Uterus (tissue), 3 donors: ENCODE measurements at regions not wholly inside any gene's neighbourhood (a gene's known extent, or its start where the extent isn't known, plus 50 kb on each side); places are given as distances from the start of the nearest gene placed in this dataset.

Source experiments
- DNase-seq, 2 donors: peaks; one replicate each; pipeline ENCODE4 v3.0.0-alpha.2; 2019 to 2020
- H3K27ac ChIP-seq, 2 donors: fragments of 200-600 bp; sonication (generic); 1 replicate in 1 of 2; 2 replicates in 1 of 2; pipeline ENCODE4 v1.5.1; 2016 to 2018
- H3K27me3 ChIP-seq, 2 donors: fragments of 200-600 bp; sonication (generic); one replicate each; pipeline ENCODE4 v1.5.1; 2018 to 2019; ENCODE audit warnings: control low read depth in 1 of 2
- H3K36me3 ChIP-seq, 2 donors: fragments of 200-600 bp; sonication (generic); one replicate each; pipeline ENCODE4 v1.5.1; 2019; ENCODE audit warnings: control low read depth in 1 of 2
- H3K4me1 ChIP-seq, 2 donors: fragments of 200-600 bp; sonication (generic); one replicate each; pipeline ENCODE4 v1.5.1; 2018 to 2019; ENCODE audit warnings: control low read depth in 1 of 2
- H3K4me3 ChIP-seq, 2 donors: fragments of 200-600 bp; sonication (generic); 1 replicate in 1 of 2; 2 replicates in 1 of 2; pipeline ENCODE4 v1.5.1; 2018 to 2019; ENCODE audit warnings: mild to moderate bottlenecking in 1 of 2
- H3K9me3 ChIP-seq, 2 donors: fragments of 200-600 bp; sonication (generic); one replicate each; pipeline ENCODE4 v1.5.1; 2019; ENCODE audit warnings: control low read depth in 1 of 2
- POLR2A ChIP-seq, 2 donors: fragments of 450-650 bp; IDR thresholded peaks; one replicate each; pipeline ENCODE4 v1.6.1; 2016; ENCODE audit warnings: antibody characterized with exemption in 2 of 2, mild to moderate bottlenecking in 1 of 2, moderate library complexity in 1 of 2
- intact Hi-C: fragments of 100-400 bp; cut with DNase I; formaldehyde crosslinking; loops from one replicate; pipeline ENCODE4 v1.15.1; 2023; ENCODE audit warnings: low total_unique reads
- TF ChIP-seq, protein P1 (sequence below), 4 experiments: fragments of 200-600 bp in 2 of 4; fragments of 450-650 bp in 2 of 4; sonication (generic) in 2 of 4; IDR thresholded peaks; one replicate each; pipeline ENCODE4 v1.5.1; 2016 to 2019; ENCODE audit warnings: antibody characterized with exemption in 4 of 4, mild to moderate bottlenecking in 2 of 4, moderate library complexity in 1 of 4
- donor health status: DM: yes; HTN: yes; CAD: no.

DNA sequence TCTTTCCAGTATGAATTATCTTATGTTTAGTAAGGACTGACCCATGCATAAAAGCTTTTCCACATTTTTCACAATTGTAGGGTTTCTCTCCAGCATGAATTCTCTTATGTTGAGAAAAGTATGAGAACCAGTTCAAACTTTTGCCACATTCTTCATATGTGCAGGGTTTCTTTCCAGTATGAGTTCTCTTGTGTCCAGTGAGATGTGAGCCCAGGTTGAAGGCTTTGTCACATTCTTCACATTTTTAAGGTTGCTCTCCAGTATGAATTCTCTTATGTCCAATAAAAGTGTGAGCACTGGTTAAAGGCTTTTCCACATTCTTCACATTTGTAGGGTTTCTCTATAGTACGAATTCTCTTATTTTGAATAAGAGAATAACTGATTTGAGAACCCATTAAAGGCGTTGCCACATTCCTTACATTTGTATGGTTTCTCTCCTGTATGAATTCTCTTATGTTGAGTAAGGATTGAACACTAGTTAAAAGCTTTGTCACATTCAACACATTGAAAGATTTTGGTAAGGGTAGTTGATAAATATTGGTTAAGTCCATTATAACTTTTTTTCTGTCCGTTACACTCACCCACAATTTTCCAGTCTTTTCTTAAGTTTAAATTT is 911.0 kb upstream of the ZNF722 start:
- Histone ChIP-seq H3K9me3 (peaks cover 0 to 5% of the 10 kb centered on the region in 2 donors), H3K27ac (no peak overlapping the region), H3K4me3 (no peak overlapping the region), H3K27me3 (no peaks in the 10 kb centered on the region), H3K4me1 (no peaks in the 10 kb centered on the region), H3K36me3 (no peaks in the 10 kb centered on the region)
- intact Hi-C loops, result no loop called here
- no peak for TF ChIP-seq POLR2A (IDR thresholded peaks at IDR 0.05)
- TF ChIP-seq, protein P1, sequence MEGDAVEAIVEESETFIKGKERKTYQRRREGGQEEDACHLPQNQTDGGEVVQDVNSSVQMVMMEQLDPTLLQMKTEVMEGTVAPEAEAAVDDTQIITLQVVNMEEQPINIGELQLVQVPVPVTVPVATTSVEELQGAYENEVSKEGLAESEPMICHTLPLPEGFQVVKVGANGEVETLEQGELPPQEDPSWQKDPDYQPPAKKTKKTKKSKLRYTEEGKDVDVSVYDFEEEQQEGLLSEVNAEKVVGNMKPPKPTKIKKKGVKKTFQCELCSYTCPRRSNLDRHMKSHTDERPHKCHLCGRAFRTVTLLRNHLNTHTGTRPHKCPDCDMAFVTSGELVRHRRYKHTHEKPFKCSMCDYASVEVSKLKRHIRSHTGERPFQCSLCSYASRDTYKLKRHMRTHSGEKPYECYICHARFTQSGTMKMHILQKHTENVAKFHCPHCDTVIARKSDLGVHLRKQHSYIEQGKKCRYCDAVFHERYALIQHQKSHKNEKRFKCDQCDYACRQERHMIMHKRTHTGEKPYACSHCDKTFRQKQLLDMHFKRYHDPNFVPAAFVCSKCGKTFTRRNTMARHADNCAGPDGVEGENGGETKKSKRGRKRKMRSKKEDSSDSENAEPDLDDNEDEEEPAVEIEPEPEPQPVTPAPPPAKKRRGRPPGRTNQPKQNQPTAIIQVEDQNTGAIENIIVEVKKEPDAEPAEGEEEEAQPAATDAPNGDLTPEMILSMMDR (IDR thresholded peaks at IDR 0.05), result no peak
- DNase-seq, result no peak

DNA sequence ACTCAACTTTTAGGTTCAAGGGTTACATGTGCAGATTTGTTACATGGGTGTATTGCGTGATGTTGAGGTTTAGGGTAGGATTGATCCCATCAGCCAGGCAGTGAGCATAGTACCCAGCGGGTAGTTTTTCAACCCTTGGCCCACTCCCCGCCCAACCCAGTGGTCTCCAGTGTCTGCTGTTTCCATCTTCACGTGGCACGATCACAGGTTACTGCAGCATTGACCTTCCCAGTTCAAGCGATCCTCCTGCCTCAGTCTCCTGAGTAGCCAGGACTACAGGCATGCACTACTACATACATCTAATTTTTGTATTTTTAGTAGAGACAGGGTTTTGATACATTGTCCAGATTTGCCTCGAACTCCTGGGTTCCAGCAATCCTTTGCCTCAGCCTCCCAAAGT is 905.7 kb upstream of the ZNF722 start:
- Histone ChIP-seq H3K27ac (no peak overlapping the region), H3K27me3 (no peaks in the 10 kb centered on the region), H3K36me3 (no peaks in the 10 kb centered on the region), H3K9me3 (no peaks in the 10 kb centered on the region), H3K4me3 (no peak overlapping the region), H3K4me1 (no peaks in the 10 kb centered on the region)
- TF ChIP-seq, protein P1 (IDR thresholded peaks at IDR 0.05), result no peak
- no peak for TF ChIP-seq POLR2A (IDR thresholded peaks at IDR 0.05)
- no peak for DNase-seq
- intact Hi-C loops, result no loop called here

DNA sequence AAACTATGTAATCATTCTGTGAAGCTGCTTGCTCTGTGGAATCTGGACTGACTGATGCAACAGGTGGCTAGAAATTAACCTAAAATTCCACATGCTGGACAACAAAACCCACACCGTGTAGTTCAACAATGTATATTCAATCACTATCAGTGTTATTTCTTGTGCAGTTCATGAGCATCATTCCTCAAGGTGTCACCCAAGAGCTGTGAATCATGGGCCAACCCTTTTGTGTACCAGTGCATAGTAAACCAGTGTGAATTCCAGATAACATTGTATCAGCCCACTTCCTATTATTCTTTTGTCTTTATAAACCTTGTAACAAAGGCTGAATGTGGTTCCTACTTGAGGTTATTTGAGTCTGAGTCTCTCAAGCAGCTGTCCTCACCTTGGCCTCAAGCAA is 905.2 kb upstream of the ZNF722 start:
- no peaks in the 10 kb centered on the region for H3K36me3 ChIP-seq
- H3K9me3 ChIP-seq, result no peaks in the 10 kb centered on the region
- no peak overlapping the region for H3K4me3 ChIP-seq
- TF ChIP-seq POLR2A (IDR thresholded peaks at IDR 0.05), result no peak
- TF ChIP-seq, protein P1 (IDR thresholded peaks at IDR 0.05), result no peak
- H3K27ac ChIP-seq, result no peak overlapping the region
- H3K4me1 ChIP-seq, result no peaks in the 10 kb centered on the region
- H3K27me3 ChIP-seq, result no peaks in the 10 kb centered on the region
- no peak for DNase-seq
- intact Hi-C loops, result no loop called here

DNA sequence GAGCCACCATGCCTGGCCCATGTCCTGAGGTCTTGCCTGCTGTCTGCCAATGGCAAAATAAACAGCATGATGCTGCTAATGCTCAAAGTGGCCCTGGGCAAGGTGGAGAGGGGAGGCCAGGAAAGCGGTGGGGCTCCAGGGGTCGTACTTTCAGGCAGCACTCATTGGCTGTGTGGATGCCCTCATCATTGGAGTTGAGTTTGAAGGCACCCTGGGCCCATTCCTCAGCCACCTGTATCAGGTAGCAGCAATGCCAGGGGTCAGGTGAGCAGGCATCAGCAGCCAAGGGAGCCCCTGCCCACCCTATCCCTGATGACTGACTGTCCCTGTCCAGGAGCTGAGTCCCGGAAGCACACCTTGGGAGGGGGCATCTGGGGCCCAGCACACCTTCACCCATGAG is 902.5 kb upstream of the ZNF722 start:
- TF ChIP-seq POLR2A (IDR thresholded peaks at IDR 0.05), result no peak
- TF ChIP-seq, protein P1 (IDR thresholded peaks at IDR 0.05), result no peak
- Histone ChIP-seq H3K4me1 (no peaks in the 10 kb centered on the region), H3K27me3 (no peaks in the 10 kb centered on the region), H3K9me3 (no peaks in the 10 kb centered on the region), H3K36me3 (no peaks in the 10 kb centered on the region), H3K27ac (no peak overlapping the region), H3K4me3 (no peak overlapping the region)
- no peak for DNase-seq
- intact Hi-C loops, result no loop called here

DNA sequence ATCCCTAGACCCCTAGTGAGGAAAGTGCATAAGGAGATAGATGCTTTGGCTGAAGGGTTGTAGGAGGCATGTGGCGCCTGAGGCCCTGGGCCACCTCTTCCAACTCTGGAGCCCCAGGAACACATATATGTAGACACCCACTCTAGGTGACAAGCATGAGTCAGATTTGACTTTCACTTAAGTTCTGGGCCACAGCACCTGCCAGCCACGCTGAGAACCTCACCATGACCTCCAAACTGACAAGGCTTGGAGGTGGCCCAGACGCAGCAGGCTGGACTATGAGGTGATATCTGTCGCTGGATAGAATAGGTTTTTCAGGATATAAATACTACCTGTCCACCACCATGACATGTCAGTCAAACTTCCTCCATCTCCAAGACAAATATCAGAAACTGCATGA is 894.0 kb upstream of the ZNF722 start:
- TF ChIP-seq, protein P1 (IDR thresholded peaks at IDR 0.05), result no peak
- no peak for TF ChIP-seq POLR2A (IDR thresholded peaks at IDR 0.05)
- Histone ChIP-seq H3K36me3 (no peaks in the 10 kb centered on the region), H3K4me3 (no peak overlapping the region), H3K9me3 (no peaks in the 10 kb centered on the region), H3K4me1 (no peaks in the 10 kb centered on the region), H3K27me3 (no peaks in the 10 kb centered on the region), H3K27ac (no peak overlapping the region)
- no peak for DNase-seq
- intact Hi-C loops, result no loop called here
